Lower leg skin (tissue), 3 donors: ENCODE measurements at regions not wholly inside any gene's neighbourhood (a gene's known extent, or its start where the extent isn't known, plus 50 kb on each side); places are given as distances from the start of the nearest gene placed in this dataset.

ENCODE experiments used
- POLR2A ChIP-seq, 2 donors: fragments of 450-650 bp; IDR thresholded peaks; one replicate each; pipeline ENCODE4 v1.6.1; 2016 to 2017; ENCODE audit warnings: antibody characterized with exemption in 2 of 2, mild to moderate bottlenecking in 1 of 2, moderate library complexity in 1 of 2
- TF ChIP-seq, protein P1 (sequence below), 3 donors: fragments of 450-650 bp; IDR thresholded peaks; one replicate each; pipeline ENCODE4 v1.5.1; 2016; ENCODE audit warnings: antibody characterized with exemption in 3 of 3, mild to moderate bottlenecking in 3 of 3, moderate library complexity in 2 of 3

- TF ChIP-seq, protein P1, sequence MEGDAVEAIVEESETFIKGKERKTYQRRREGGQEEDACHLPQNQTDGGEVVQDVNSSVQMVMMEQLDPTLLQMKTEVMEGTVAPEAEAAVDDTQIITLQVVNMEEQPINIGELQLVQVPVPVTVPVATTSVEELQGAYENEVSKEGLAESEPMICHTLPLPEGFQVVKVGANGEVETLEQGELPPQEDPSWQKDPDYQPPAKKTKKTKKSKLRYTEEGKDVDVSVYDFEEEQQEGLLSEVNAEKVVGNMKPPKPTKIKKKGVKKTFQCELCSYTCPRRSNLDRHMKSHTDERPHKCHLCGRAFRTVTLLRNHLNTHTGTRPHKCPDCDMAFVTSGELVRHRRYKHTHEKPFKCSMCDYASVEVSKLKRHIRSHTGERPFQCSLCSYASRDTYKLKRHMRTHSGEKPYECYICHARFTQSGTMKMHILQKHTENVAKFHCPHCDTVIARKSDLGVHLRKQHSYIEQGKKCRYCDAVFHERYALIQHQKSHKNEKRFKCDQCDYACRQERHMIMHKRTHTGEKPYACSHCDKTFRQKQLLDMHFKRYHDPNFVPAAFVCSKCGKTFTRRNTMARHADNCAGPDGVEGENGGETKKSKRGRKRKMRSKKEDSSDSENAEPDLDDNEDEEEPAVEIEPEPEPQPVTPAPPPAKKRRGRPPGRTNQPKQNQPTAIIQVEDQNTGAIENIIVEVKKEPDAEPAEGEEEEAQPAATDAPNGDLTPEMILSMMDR (IDR thresholded peaks at IDR 0.05) = no peak
- no peak for TF ChIP-seq POLR2A (IDR thresholded peaks at IDR 0.05)
Observed at GRCh38 chr18:2468051-2468450, 103.3 kb downstream of the METTL4 start.
